Kidney epithelial cell (primary cell): ENCODE measurements at regions not wholly inside any gene's neighbourhood (a gene's known extent, or its start where the extent isn't known, plus 50 kb on each side); places are given as distances from the start of the nearest gene placed in this dataset.

Source experiments
- DNase-seq: peaks from one replicate; pipeline ENCODE4 v3.0.0-alpha.2; 2010; ENCODE audit warnings: low read depth
- H3K27me3 ChIP-seq: 2 replicates; pipeline ENCODE4 v1.6.0; 2011; ENCODE audit warnings: low read length; ENCODE audit not compliant: control insufficient read depth, insufficient read depth
- H3K36me3 ChIP-seq: 2 replicates; pipeline ENCODE4 v1.5.1; 2011; ENCODE audit warnings: low read length; ENCODE audit not compliant: control insufficient read depth, insufficient read depth
- H3K4me3 ChIP-seq: 2 replicates; pipeline ENCODE4 v1.5.1; 2011; ENCODE audit warnings: low read depth, mild to moderate bottlenecking, control low read depth, low read length
- CTCF ChIP-seq: IDR thresholded peaks from 2 replicates; pipeline ENCODE4 v1.5.1; 2011; ENCODE audit warnings: mild to moderate bottlenecking, moderate library complexity, low read length, control low read depth, inconsistent platforms; ENCODE audit not compliant: insufficient read depth, poor library complexity, severe bottlenecking

GRCh38 chr22:48516571-48516970 lies 1311.1 kb downstream of the BRD1 start:
- H3K27me3 ChIP-seq = no peaks in the 10 kb centered on the region
- no peak for DNase-seq
- TF ChIP-seq CTCF = no peak
- H3K36me3 ChIP-seq = no peaks in the 10 kb centered on the region
- H3K4me3 ChIP-seq = no peak overlapping the region

GRCh38 chr22:48515571-48516200 lies 1312.0 kb downstream of the BRD1 start:
- Histone ChIP-seq H3K27me3 (no peaks in the 10 kb centered on the region), H3K36me3 (no peaks in the 10 kb centered on the region), H3K4me3 (no peak overlapping the region)
- no peak for TF ChIP-seq CTCF
- DNase-seq = no peak

- Histone ChIP-seq H3K27me3 (no peaks in the 10 kb centered on the region), H3K36me3 (no peaks in the 10 kb centered on the region), H3K4me3 (no peak overlapping the region)
- no peak for DNase-seq
- TF ChIP-seq CTCF = no peak
These were observed 1313.7 kb downstream of the BRD1 start for GRCh38 chr22:48513929-48514328.

- Histone ChIP-seq H3K36me3 (no peaks in the 10 kb centered on the region), H3K27me3 (no peaks in the 10 kb centered on the region), H3K4me3 (no peak overlapping the region)
- no peak for TF ChIP-seq CTCF
- no peak for DNase-seq
These were observed 1314.2 kb downstream of the BRD1 start for GRCh38 chr22:48513446-48513845.

GRCh38 chr22:48511781-48512327 lies 1315.8 kb downstream of the BRD1 start:
- no peak for TF ChIP-seq CTCF
- Histone ChIP-seq H3K27me3 (no peaks in the 10 kb centered on the region), H3K36me3 (no peaks in the 10 kb centered on the region), H3K4me3 (no peak overlapping the region)
- DNase-seq = no peak

- H3K36me3 ChIP-seq = no peaks in the 10 kb centered on the region
- no peaks in the 10 kb centered on the region for H3K27me3 ChIP-seq
- H3K4me3 ChIP-seq = no peak overlapping the region
- DNase-seq = no peak
- TF ChIP-seq CTCF = no peak
These were observed 1316.5 kb downstream of the BRD1 start for GRCh38 chr22:48511211-48511610.
